ENCODE measurements at regions not wholly inside any gene's neighbourhood (a gene's known extent, or its start where the extent isn't known, plus 50 kb on each side); places are given as distances from the start of the nearest gene placed in this dataset.

DNA sequence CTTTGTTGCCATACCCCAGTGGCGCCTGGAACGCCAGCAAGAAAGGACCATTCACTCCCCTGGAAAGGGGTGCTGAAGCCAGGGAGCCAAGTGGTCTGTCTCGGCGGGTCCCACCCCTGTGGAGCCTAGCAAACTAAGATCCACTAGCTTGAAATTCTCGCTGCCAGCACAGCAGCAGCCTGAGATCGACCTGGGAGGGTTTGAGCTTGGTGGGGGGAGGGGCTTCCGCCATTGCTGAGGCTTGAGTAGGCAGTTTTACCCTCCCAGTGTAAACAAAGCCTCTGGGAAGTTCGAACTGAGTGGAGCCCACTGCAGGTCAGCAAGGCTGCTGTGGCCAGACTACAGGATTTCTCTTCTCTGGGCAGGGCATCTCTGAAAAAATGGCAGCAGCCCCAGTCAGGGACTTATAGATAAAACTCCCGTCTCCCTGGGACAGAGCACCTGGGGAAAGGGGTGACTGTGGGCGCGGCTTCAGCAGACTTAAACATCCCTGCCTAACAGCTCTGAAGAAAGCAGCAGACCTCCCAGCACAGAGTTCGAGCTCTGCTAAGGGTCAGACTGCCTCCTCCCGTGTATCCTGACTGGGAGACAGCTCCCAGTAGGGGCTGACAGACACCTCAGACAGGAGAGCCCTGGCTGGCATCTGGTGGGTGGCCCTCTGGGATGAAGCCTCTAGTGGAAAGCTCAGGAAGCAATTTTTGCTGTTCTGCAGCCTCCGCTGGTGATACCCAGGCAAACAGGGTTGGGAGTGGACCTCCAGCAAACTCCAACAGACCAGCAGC is 281.1 kb upstream of the SP4 start:
- Histone ChIP-seq H3K4me3 (ENCODE audit: low read depth, low read length) (no peak overlapping the region), H3K36me3 (ENCODE audit: control insufficient read depth, insufficient read depth, low read length) (no peaks in the 10 kb centered on the region), H3K9ac (ENCODE audit: low read depth, low read length) (0 out of 2 replicates have a peak overlapping the region, but pooled peaks have one; percentile 39), H3K9me3 (ENCODE audit: control insufficient read depth, insufficient read depth, low read length) (no peaks in the 10 kb centered on the region), H3K4me1 (ENCODE audit: control insufficient read depth, insufficient read depth, low read length) (peaks cover 14% of the 10 kb centered on the region), H3K27me3 (ENCODE audit: control insufficient read depth, insufficient read depth, low read length) (no peaks in the 10 kb centered on the region), H3K27ac (ENCODE audit: low read depth, low read length) (no peak overlapping the region)

DNA sequence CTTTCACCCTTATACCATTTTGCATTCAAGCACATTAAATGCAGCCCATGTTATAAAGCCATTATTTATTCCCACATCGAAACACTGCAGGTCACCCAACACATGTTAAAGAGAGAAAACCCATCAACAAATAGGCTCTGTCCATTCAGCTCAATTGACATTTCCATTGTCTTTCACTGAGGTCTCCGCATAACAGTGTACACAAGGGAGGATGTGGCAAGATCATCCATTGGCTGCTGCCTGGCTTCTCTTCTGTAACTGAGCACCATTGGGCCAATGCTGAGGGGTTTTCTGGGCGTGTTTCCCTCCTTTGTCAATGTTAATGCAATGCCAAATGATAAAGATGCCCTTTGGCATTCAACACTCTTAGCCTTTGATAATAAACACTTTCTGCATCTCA is 278.1 kb upstream of the SP4 start:
- Histone ChIP-seq H3K27me3 (ENCODE audit: control insufficient read depth, insufficient read depth, low read length) (no peaks in the 10 kb centered on the region), H3K9me3 (ENCODE audit: control insufficient read depth, insufficient read depth, low read length) (no peaks in the 10 kb centered on the region), H3K36me3 (ENCODE audit: control insufficient read depth, insufficient read depth, low read length) (no peaks in the 10 kb centered on the region), H3K27ac (ENCODE audit: low read depth, low read length) (no peak overlapping the region), H3K9ac (ENCODE audit: low read depth, low read length) (no peak overlapping the region), H3K4me1 (ENCODE audit: control insufficient read depth, insufficient read depth, low read length) (peaks cover 14% of the 10 kb centered on the region), H3K4me3 (ENCODE audit: low read depth, low read length) (no peak overlapping the region)

- Histone ChIP-seq H3K36me3 (ENCODE audit: control insufficient read depth, insufficient read depth, low read length) (no peaks in the 10 kb centered on the region), H3K9ac (ENCODE audit: low read depth, low read length) (no peak overlapping the region), H3K4me3 (ENCODE audit: low read depth, low read length) (no peak overlapping the region), H3K4me1 (ENCODE audit: control insufficient read depth, insufficient read depth, low read length) (peaks cover 4% of the 10 kb centered on the region; the same call in 1 of the 2 replicates), H3K27ac (ENCODE audit: low read depth, low read length) (no peak overlapping the region), H3K27me3 (ENCODE audit: control insufficient read depth, insufficient read depth, low read length) (no peaks in the 10 kb centered on the region), H3K9me3 (ENCODE audit: control insufficient read depth, insufficient read depth, low read length) (no peaks in the 10 kb centered on the region)
Measured at GRCh38 chr7:21154614-21155013, 273.3 kb upstream of the SP4 start.

DNA sequence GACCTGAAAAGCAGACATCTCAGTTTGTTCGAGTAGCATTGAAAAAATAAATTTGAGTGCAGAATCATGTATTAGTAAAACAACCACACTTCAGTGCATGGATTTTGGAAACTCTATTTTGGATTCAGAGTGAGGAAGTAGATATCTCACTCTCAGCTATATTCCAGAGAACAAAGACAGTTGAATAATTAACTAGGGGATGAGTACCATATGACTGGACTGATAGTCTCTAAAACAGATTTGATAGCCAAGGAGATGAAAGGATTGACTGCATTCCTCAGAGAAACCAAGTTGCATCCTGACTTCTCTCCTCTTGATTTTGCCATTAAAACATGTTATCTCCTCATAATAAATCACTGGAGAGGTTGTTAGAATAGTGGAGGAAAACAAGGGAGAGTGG is 268.4 kb upstream of the SP4 start:
- Histone ChIP-seq H3K9me3 (ENCODE audit: control insufficient read depth, insufficient read depth, low read length) (no peaks in the 10 kb centered on the region), H3K4me1 (ENCODE audit: control insufficient read depth, insufficient read depth, low read length) (no peaks in the 10 kb centered on the region), H3K4me3 (ENCODE audit: low read depth, low read length) (no peak overlapping the region), H3K9ac (ENCODE audit: low read depth, low read length) (no peak overlapping the region), H3K27me3 (ENCODE audit: control insufficient read depth, insufficient read depth, low read length) (no peaks in the 10 kb centered on the region), H3K27ac (ENCODE audit: low read depth, low read length) (no peak overlapping the region), H3K36me3 (ENCODE audit: control insufficient read depth, insufficient read depth, low read length) (no peaks in the 10 kb centered on the region)

DNA sequence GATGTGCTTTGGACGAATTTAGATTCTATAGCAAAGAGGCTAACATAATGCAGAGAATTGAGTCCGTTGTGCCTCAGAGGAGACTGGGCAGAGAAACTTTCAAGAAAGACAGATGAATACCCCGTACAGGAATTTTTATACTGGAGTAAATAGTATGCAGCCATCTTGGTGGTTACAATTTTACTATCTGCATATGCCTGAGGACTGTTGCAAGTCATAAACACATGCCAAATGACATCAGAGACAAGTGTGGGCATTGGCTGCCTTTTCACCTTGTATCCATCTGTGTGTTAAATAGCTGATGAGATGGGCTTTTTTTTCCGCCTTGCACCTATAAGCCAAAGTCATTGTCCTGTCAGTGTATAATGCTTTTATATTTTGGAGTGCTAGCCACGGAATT is 267.5 kb upstream of the SP4 start:
- no peak overlapping the region for H3K4me3 ChIP-seq (ENCODE audit: low read depth, low read length)
- no peaks in the 10 kb centered on the region for H3K9me3 ChIP-seq (ENCODE audit: control insufficient read depth, insufficient read depth, low read length)
- H3K27ac ChIP-seq (ENCODE audit: low read depth, low read length): no peak overlapping the region
- H3K27me3 ChIP-seq (ENCODE audit: control insufficient read depth, insufficient read depth, low read length): no peaks in the 10 kb centered on the region
- H3K9ac ChIP-seq (ENCODE audit: low read depth, low read length): no peak overlapping the region
- no peaks in the 10 kb centered on the region for H3K36me3 ChIP-seq (ENCODE audit: control insufficient read depth, insufficient read depth, low read length)
- H3K4me1 ChIP-seq (ENCODE audit: control insufficient read depth, insufficient read depth, low read length): no peaks in the 10 kb centered on the region

GRCh38 chr7:21167942-21168341 is 259.9 kb upstream of the SP4 start:
- peaks cover 13% of the 10 kb centered on the region; the same call in 1 of the 2 replicates for H3K27me3 ChIP-seq (ENCODE audit: control insufficient read depth, insufficient read depth, low read length)
- peak overlapping the region; percentile 33; the same call in 1 of the 2 replicates for H3K4me3 ChIP-seq (ENCODE audit: low read depth, low read length)
- H3K27ac ChIP-seq (ENCODE audit: low read depth, low read length): no peak overlapping the region

GRCh38 chr7:21169667-21170580 is 258.0 kb upstream of the SP4 start:
- H3K9me3 ChIP-seq (ENCODE audit: control insufficient read depth, insufficient read depth, low read length): no peaks in the 10 kb centered on the region
- peak overlapping the region; percentile 94 for H3K27ac ChIP-seq (ENCODE audit: low read depth, low read length)
- peaks cover 30% of the 10 kb centered on the region for H3K4me1 ChIP-seq (ENCODE audit: control insufficient read depth, insufficient read depth, low read length)
- peak overlapping the region; percentile 71 for H3K9ac ChIP-seq (ENCODE audit: low read depth, low read length)
- peak overlapping the region; percentile 60 for H3K4me3 ChIP-seq (ENCODE audit: low read depth, low read length)
- no peaks in the 10 kb centered on the region for H3K36me3 ChIP-seq (ENCODE audit: control insufficient read depth, insufficient read depth, low read length)
- peaks cover 13% of the 10 kb centered on the region; the same call in 1 of the 2 replicates for H3K27me3 ChIP-seq (ENCODE audit: control insufficient read depth, insufficient read depth, low read length)

More at GRCh38 chr7:21167942-21168341, 259.9 kb upstream of the SP4 start:
- no peaks in the 10 kb centered on the region for H3K9me3 ChIP-seq (ENCODE audit: control insufficient read depth, insufficient read depth, low read length)
- H3K4me1 ChIP-seq (ENCODE audit: control insufficient read depth, insufficient read depth, low read length): peaks cover 30% of the 10 kb centered on the region
- no peak overlapping the region for H3K9ac ChIP-seq (ENCODE audit: low read depth, low read length)
- H3K36me3 ChIP-seq (ENCODE audit: control insufficient read depth, insufficient read depth, low read length): no peaks in the 10 kb centered on the region

- Histone ChIP-seq H3K27ac (ENCODE audit: low read depth, low read length) (no peak overlapping the region), H3K9me3 (ENCODE audit: control insufficient read depth, insufficient read depth, low read length) (no peaks in the 10 kb centered on the region), H3K27me3 (ENCODE audit: control insufficient read depth, insufficient read depth, low read length) (peaks cover 13% of the 10 kb centered on the region; the same call in 1 of the 2 replicates), H3K9ac (ENCODE audit: low read depth, low read length) (no peak overlapping the region), H3K4me3 (ENCODE audit: low read depth, low read length) (no peak overlapping the region), H3K36me3 (ENCODE audit: control insufficient read depth, insufficient read depth, low read length) (no peaks in the 10 kb centered on the region), H3K4me1 (ENCODE audit: control insufficient read depth, insufficient read depth, low read length) (peaks cover 29% of the 10 kb centered on the region)
Measured at GRCh38 chr7:21172800-21173199, 255.1 kb upstream of the SP4 start.

GRCh38 chr7:21173436-21173835 is 254.4 kb upstream of the SP4 start:
- no peak overlapping the region for H3K9ac ChIP-seq (ENCODE audit: low read depth, low read length)
- no peak overlapping the region for H3K27ac ChIP-seq (ENCODE audit: low read depth, low read length)
- no peak overlapping the region for H3K4me3 ChIP-seq (ENCODE audit: low read depth, low read length)
- H3K36me3 ChIP-seq (ENCODE audit: control insufficient read depth, insufficient read depth, low read length): no peaks in the 10 kb centered on the region
- peaks cover 13% of the 10 kb centered on the region; the same call in 1 of the 2 replicates for H3K27me3 ChIP-seq (ENCODE audit: control insufficient read depth, insufficient read depth, low read length)
- no peaks in the 10 kb centered on the region for H3K9me3 ChIP-seq (ENCODE audit: control insufficient read depth, insufficient read depth, low read length)
- peaks cover 23% of the 10 kb centered on the region for H3K4me1 ChIP-seq (ENCODE audit: control insufficient read depth, insufficient read depth, low read length)

DNA sequence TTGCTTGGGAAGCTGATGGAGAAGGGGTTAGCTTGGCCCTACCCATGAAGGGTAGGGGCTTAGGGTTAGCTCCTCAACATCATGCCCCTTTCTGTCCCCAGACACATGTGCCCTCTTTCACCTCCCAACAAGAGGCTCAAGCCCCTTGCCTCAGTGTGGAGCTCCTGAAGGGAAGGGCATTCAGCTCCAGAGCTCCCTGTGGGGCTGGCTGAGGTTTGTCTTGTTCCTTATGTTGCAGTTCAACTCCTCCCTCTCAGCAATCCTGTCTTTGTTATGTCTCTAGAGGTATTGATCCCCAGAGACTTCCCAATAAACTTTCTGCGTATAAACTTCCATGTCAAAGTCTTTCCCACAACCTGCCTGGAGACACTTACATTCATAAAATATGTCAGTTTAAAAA is 252.2 kb upstream of the SP4 start:
- H3K36me3 ChIP-seq (ENCODE audit: control insufficient read depth, insufficient read depth, low read length): no peaks in the 10 kb centered on the region
- H3K4me3 ChIP-seq (ENCODE audit: low read depth, low read length): no peak overlapping the region
- peaks cover 9% of the 10 kb centered on the region; the same call in 1 of the 2 replicates for H3K4me1 ChIP-seq (ENCODE audit: control insufficient read depth, insufficient read depth, low read length)
- H3K9ac ChIP-seq (ENCODE audit: low read depth, low read length): no peak overlapping the region
- H3K27ac ChIP-seq (ENCODE audit: low read depth, low read length): no peak overlapping the region
- no peaks in the 10 kb centered on the region for H3K9me3 ChIP-seq (ENCODE audit: control insufficient read depth, insufficient read depth, low read length)
- peaks cover 13% of the 10 kb centered on the region; the same call in 1 of the 2 replicates for H3K27me3 ChIP-seq (ENCODE audit: control insufficient read depth, insufficient read depth, low read length)

Data from HUES48 (cell line).